ENCODE measurements at regions not wholly inside any gene's neighbourhood (a gene's known extent, or its start where the extent isn't known, plus 50 kb on each side); places are given as distances from the start of the nearest gene placed in this dataset.

- TF ChIP-seq FOXA1 (IDR thresholded peaks at IDR 0.05) (no peak), ARNT (IDR thresholded peaks at IDR 0.05) (no peak)
Observed at GRCh38 chr2:58866527-58866926, 625.4 kb upstream of the FANCL start.

All from HEK293T (cell line).